Hypothalamus (tissue), 51 donors: ENCODE measurements at regions not wholly inside any gene's neighbourhood (a gene's known extent, or its start where the extent isn't known, plus 50 kb on each side); places are given as distances from the start of the nearest gene placed in this dataset.

Experiments
- DNase-seq, 51 donors: peaks; one replicate each; lab custom pipeline; 2025; lab: John Stamatoyannopoulos, UW

DNA sequence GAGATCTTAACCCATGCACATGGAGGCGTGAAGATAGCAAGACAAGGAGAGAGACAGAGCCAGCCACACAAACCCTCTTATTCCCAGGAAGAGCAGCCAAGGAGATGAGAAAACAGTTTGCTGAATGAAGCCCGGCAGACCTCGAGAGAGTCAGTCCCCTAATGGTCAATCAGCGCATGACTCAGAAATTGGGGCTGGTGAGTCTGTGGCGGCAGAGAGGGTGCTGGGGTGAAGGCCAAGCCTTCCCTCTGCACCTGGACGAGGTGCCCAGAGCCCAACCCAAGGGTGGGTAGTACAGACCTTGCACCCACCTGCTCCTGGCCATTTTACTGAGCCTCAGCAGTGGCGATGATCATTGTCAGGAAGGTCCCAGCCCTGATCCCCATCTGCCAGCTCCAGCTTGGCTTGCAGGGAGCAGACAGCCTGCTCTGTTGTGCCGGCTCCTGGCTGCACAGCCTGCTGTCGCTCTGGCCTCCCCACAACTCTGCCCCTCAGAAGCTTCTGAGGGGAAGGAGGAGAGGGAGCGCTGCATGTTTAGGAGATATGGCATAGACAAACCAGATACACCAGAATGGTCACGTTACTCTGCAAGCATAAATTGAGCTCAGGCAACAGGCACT lies 256.6 kb downstream of the RPS24 start:
- peak in 1 of 51 donors; percentile 16 for DNase-seq

DNA sequence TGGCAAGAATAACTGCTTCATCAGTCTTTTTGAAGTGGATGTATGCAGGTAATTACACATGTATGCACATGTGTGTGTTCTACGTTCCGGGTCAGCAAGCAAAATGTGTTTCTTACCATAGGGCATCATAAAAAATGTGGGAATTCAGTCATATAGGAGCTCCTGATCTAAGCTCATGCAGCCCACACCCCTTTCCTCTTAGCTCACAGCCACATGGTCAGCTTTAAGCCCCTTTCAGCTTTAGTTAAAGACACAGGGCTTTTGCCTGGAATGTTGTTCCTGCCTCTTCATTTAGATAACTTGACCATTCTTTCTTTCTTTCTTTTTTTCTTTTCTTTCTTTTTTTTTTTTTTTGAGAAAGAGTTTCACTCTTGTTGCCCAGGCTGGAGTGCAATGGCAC lies 258.1 kb downstream of the RPS24 start:
- no peak for DNase-seq

DNA sequence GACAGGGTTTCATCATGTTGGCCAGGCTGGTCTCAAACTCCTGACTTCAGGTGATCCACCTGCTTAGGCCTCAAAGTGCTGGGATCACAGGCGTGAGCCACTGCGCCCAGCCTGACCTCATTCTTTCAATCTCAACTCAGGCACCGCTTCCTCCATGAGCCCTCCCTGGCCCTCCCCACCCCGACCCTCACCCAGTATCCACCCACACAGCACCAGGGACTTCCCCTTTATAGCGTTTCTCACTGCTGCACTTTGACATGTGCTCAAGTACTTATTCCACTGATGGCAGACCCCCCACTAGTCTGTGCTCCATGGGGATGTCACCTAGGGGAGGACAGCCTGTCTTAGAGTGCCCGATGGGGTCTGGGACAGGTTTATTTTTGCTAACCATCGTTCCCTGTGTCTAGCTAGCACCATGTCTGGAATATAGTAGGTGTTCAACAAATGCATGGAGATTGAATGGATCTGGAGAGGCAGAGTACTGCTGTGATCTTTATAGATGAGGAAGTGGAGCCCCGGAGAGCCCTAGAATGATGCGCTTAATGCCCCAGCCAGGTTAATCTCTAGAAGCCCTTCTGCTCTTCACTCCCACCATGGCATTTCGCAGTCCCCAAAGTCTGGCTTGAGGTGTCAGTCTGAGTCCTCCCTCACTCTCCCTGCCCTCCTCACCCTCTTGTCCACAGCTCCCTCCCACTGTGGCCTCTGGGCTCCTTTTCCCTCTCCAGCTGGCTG lies 258.8 kb downstream of the RPS24 start:
- DNase-seq, result no peak

DNA sequence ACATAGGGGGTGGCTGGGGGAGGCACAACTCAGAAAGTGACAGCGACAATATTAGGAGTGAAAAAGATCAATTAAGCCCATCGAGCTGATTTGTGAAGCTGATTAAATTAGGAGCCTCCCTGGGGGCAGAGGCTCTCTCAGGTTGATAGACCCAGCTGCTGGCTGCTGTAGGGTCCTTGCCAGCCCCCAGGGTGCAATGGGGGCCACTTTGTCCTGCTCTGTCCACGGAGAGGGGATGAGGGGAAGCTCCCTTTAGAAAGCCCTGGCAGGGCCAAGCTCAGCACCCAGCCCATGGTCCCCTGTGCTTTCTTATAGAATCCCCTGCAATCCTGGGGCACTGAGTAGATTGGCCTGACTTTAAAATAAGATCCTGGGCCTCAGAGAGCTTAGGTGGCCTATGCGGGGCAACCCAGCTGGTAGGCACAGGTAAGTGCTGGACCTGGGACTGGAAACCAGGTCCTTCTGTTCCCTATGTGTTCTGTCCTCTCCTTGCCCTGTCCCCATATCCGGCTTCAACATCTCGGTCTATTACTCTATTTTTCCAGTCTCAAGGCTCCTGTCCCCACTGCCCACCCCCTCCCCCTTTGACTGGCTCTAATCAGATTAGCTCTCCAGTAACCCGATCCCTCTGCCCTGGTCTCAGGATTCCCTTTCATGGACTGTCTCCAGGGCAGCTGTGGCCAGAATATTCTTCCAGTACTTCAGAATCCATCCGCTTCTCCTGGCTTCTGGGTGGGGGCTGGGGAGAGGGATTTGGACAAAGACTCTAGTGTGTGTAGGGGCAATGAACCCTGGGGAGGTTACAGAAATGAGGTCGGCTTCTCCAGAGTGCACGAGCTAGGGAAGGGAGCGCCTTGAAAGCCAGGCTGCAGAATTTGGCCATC lies 259.6 kb downstream of the RPS24 start:
- DNase-seq, result peak in 6 of 51 donors; percentile 13 to 28 (median 24)

DNA sequence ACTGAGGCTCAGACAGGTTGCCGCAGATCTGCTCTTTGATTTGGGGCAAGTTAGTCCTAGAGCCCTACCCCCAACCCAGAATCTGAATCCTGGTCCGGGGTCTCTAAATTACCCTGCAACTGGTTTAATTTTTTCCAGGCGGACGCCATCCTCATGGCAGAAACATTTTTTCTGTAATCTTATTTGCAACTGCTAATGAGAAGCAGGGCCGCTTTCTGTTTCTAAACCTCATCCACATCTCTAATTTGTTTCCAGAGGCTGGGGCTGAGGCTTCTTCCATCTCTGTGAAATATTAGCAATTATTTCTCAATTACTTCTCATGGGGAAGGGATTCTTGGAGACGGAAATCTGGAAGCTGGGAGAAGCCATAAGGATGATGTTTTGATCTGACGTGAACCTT lies 261.6 kb downstream of the RPS24 start:
- DNase-seq, result no peak

DNA sequence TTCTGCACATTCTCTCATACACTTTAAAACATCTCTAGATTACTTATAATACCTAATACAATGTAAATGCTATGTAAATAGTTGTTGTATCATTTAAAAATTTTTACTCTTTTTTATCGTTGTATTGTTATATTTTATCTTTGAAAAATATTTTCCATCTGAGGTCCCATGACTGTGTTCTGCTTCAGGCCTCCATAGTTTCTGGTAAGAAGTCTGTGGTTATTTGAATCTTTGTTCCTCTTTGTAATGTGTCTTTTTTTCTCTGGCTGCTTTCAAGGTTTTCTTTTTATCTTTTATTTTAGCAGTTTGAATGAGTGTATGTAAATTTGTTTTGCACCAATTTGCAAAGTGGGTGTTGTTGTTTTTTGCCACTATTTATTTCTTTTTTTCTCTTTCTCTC lies 263.1 kb downstream of the RPS24 start:
- DNase-seq, result no peak

DNA sequence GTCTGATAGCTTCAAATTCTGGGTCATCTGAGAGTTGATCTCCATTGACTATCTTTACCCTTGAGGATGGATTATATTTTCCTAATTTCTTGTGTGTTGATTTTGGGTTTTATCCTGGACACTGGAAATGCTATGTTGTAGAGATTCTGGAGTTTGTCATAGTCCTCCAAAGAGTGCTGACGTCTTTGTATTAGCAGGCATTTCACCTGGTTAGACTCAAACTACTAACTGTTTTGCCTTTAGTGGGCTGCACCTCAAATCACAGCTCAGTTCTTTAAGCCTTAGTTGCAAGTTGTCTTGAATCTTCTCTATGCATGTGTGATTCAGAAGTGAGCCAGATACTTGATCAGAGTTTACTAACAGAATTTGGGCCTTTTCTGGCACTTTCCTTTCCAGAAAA lies 264.3 kb downstream of the RPS24 start:
- DNase-seq, result no peak

DNA sequence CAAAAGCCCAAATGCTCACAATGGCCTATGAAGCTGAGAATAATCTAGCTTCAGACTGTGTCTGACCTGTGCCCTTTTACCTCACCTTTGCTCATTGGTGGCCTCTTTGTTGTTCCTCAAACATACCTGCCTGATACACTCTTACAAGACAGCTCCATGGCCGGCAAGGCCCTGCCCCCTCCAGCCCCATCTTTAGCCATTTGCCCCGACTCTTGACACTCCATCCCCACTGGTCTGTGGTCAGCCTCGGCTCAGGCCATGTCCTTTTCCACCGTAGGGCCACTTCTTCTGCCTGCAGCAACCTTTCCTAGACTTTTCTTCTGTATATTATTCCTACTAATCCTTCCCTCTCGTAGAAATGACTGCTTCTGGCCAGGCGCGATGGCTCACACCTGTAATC lies 265.2 kb downstream of the RPS24 start:
- no peak for DNase-seq

DNA sequence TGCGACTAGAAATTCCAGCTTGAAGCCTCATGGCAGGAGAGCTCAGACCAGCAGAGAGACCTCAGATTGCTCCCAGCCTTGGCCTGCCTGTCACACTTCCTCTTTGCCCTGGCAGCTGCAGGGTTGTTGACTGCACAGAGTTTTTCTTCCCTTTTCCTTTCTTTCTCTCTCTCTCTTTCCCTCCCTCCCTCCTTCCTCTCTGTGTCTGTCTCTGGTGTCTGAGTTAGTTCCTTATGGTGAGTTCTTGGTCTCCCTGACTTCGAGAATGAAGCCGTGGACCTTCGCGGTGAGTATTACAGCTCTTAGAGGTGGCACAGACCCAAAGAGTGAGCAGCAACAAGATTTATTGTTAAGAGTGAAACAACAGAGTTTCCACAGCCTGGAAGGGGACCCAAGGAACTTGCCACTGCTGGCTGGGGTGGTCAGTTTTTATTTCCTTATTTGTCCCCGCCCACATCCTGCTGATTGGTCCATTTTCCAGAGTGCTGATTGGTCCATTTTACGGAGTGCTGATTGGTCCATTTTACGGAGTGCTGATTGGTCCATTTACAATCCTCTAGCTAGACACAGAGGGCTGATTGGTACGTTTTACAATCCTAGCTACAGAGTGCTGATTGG lies 266.3 kb downstream of the RPS24 start:
- no peak for DNase-seq

DNA sequence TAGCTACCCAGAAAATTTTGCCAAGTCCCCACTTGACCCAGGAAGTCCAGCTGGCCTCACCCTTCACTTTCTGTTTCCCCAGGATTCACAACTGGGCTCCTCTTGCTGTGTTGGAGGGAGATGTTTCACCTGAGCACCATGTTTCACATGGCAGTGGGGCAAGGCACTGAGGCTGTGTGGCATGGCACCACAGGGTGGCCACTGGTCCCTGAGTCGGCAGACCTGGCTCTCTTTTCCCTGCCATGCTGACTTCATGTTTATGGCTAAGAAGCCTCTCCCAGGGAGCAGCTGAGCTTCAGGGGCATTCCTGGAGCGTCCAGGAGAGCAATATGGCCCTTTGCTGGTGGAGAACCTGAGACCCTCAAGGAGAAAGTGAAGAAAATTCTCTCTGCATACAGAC lies 266.9 kb downstream of the RPS24 start:
- DNase-seq, result no peak

DNA sequence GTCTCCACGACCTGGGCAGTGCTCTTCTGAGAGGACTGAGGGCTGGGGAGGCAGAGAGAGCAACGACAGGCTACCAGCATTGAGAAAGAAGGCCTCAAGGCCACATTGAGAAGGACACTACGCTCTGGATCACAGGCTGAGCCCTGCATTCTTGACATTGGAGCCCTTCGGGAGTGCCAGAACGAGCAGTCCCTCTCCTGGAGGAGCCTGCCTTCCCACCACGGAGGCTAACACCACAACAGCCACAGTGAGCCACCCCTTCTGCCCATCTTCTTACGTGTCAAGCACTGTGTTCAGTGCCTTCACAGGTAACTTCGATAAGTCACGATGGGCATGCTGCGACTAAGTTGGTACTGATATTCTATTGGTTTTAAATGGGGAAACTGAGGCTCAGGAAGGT lies 267.8 kb downstream of the RPS24 start:
- DNase-seq, result no peak

DNA sequence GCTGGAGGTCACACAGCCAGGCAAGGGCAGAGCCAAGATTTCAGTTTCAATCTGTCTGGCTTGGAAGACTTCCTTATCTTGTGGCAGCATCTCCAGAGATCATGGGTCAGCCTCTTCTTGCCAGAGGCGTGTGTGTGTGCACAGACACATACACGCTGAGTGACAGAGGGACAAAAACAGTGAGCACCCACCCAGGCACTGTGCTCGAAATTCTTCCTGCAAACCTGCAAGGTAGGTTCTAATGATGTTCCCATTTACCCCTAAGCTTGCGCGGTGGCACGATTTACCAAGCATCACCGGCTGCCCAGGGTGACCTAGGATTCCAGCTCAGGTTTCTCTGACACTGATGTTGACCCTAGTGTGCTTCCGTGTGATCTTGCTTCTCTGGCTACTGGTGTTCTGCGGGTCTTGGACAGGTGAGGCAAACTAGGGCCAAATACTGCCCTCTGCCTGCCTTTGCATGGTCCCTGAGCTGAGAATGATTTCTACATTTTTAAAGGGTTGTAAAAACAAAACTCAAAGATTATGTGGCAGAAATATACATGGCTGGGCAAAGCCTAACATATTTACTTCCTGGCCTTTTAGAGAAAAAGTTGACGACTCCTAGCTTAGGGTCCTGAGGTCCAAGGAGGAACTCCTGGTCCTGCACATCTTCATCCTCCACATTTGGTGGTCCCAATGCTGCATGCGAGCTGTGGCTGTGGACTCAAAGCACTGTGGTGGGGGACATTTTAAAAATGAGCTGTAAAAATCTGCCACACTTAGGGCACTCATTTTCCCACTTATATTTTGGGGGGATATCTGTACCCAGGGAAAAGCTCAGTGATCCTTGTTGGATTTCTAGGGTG lies 268.5 kb downstream of the RPS24 start:
- DNase-seq, result peak in 2 of 51 donors; percentile 18 to 25

DNA sequence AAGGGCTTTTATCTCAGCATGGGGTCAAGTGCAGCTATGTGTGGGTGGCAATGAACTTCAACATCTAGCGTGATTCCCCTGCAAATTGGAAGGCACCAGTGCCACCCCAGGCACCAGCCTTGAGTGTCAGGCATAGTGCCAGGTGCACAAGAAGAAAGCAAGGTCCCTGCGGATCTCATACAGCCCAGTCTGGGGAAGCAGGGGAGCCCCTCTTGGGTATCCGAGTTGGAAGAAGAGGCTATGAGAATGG lies 269.0 kb downstream of the RPS24 start:
- DNase-seq, result no peak

DNA sequence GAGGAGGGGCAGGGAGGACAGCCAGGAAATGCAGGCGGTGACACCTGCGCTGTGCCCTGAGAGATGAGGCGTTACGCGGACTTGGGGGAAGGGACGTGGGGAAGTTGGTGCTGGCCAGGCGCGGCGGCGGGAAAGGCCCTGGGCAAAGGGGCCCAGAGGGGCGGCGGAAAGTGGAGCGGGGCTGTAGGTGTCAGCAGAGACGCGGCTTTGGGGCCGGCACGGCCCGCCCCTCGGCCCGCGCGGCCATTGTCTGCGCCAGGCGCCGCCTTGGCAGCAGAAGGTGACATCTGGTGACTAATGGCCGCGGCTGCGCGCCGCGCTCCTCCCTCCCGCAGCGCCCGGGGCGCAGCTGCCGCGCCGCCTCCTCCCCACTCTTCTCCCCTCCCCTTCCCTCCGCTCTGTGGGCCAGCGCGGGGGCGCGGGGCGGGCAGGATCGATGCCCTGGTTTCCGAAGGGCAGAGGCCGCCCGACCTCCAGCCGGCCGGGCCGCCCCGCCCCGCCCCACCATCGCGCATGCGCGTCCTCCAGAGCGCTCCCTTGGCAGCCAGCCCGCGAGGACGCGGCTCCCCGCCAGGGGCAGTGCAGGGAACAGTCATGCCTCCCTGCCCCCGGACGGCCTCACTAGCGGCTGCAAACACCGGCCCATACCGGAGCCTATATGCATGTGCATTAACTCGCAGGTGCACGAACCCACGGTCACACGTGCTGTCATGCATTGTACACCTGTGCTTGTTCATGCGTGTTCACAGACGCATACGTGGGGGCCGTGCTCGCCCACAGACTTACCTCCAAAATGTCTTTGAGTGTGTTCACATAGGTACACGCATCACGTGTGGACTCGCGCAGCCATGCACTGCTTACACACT lies 269.6 kb downstream of the RPS24 start:
- DNase-seq, result peak; percentile 72 to 99 (median 93)

DNA sequence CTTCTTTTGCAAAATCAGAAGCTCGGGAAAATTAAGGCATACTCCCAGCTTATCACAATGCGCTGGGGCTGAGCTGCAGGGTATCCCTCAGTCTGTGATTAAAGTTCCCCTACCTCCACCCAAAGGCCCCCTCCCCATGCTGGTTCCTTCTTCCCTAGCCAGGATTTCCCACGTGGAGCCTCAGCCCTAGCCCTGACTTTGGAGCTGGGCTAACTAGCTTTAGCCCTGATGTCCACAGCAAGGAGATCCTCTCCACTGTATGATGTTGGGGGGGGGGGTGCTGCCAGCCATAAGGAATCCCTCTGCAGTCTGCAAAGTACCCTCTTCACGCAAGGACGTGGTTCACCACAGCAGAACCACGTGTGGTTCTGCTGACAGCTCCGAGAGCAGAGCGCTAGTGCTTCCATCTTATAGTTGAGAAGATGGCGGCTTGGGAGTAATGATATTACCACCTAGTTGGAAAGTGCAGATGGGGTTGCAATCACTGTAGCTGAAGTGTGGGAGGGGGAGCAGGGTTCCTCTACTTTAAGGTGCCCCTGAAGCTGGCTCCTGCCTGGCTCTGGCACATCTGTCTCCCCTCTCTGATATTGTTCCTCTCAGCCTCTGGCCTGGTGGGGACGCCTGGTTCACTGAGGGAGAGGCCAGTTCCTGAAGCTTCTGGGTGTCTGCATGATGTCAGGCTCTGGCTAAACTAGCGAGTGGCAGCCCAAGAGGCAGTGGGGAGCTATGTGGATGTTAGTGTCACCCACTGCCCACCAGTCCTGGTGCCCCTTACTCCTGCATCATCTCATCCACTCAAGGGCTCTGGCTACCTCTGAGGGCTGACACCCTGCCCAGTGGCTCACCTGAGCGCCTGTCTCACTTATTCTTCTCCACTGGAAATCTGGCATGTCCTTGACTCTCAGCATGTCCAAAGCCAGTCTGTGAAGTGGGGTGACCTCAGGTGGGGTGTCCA lies 270.7 kb downstream of the RPS24 start:
- DNase-seq, result no peak

DNA sequence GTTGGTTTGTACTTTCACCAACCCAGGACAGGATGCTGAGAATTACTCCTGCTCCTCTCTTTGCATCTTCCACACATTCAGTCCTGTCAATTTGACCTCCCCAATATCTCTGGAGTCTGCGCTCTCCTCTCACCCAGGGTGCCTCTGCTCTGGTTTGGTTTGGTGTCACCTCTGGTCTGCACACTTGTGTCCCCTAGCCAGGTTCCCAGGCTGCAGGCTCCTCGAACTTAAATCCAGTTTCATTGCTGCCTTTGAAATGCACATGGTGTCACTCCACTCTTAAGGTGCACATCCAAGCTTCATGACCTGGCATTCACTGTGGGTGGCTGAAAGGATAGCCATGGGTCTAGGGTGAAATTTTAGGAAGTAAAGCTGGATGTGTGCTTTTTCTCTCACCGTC lies 271.6 kb downstream of the RPS24 start:
- DNase-seq, result no peak

DNA sequence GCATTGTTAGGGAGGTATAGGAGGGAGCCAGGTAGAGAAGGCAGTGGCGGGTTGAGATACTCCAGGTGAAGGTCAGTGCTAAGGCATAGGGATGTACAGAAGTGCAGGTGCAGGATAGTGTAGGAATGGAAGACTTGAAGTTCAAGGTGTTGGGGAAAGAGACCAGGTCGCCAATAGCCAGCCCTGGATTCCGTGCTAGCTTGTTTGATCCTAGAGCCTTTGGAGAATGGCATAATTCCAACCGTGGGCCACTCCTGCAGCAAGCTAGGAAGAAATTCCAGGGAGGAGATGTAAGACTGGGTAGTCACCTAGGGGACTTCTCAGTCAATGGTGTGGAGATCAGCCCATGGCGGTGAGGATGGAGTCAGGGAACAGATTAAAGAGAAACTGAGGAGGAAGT lies 272.7 kb downstream of the RPS24 start:
- no peak for DNase-seq

DNA sequence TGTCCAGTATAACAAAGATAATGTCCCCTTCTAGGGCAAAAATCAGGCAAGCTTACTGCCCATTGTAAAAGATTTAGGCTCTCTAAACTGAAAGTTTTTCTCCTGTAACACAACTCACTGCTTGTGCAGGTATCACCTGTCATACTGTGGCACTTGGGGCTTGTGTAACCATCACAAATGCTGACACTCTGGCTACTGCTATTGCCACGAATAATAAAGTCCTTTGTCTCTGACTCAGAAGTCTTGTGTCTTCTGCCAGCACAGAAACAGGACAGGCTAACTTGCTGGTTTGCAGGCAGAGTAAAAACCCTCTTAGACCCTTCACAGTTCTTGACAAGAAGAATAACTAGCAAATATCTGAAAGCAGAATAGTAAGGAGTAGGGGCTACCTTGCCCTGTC lies 273.9 kb downstream of the RPS24 start:
- no peak for DNase-seq
